DND-41 (cell line): ENCODE measurements at regions not wholly inside any gene's neighbourhood (a gene's known extent, or its start where the extent isn't known, plus 50 kb on each side); places are given as distances from the start of the nearest gene placed in this dataset.

Experiments
- ATAC-seq: fragments of 200-7000 bp; cut with Tn5 transposase; 3 replicates; pipeline ENCODE4 v1.9.1; 2021; ENCODE audit warnings: low read depth; ENCODE audit not compliant: insufficient read depth
- DNase-seq: peaks from one replicate; pipeline ENCODE4 v3.0.0-alpha.2; 2020
- H2AFZ ChIP-seq: 2 replicates; pipeline ENCODE4 v1.6.0; 2012; ENCODE audit warnings: low read depth, low read length
- H3K27ac ChIP-seq: 2 replicates; pipeline ENCODE4 v1.5.1; 2012; ENCODE audit warnings: low read length, inconsistent platforms
- H3K27me3 ChIP-seq: fragments of 200-600 bp; sonication (generic); 2 replicates; pipeline ENCODE4 v1.6.0; 2012; ENCODE audit warnings: low read length, mild to moderate bottlenecking, inconsistent platforms; ENCODE audit not compliant: insufficient read depth, poor library complexity
- H3K36me3 ChIP-seq: 2 replicates; pipeline ENCODE4 v1.5.1; 2012; ENCODE audit warnings: low read length, inconsistent platforms; ENCODE audit not compliant: insufficient read depth
- H3K4me1 ChIP-seq: 2 replicates; pipeline ENCODE4 v1.5.1; 2012; ENCODE audit warnings: mild to moderate bottlenecking, low read length; ENCODE audit not compliant: insufficient read depth
- H3K4me2 ChIP-seq: 2 replicates; pipeline ENCODE4 v1.6.0; 2012; ENCODE audit warnings: mild to moderate bottlenecking, moderate library complexity, low read length, inconsistent platforms; ENCODE audit not compliant: insufficient read depth
- H3K4me3 ChIP-seq, 2 experiments: fragments of 200-600 bp in 1 of 2; shearing (Covaris generic) in 1 of 2; 2 replicates each; pipeline ENCODE4 v1.5.1; 2012 to 2016; ENCODE audit warnings: inconsistent platforms in 2 of 2, low read length in 2 of 2, mild to moderate bottlenecking in 2 of 2, low read depth in 1 of 2, moderate library complexity in 1 of 2
- H3K79me2 ChIP-seq: 2 replicates; pipeline ENCODE4 v1.6.0; 2012; ENCODE audit warnings: low read length, inconsistent platforms; ENCODE audit not compliant: insufficient read depth
- H3K9ac ChIP-seq: 2 replicates; pipeline ENCODE4 v1.6.0; 2012; ENCODE audit warnings: low read depth, mild to moderate bottlenecking, inconsistent platforms, low read length, moderate library complexity
- H3K9me3 ChIP-seq: 2 replicates; pipeline ENCODE4 v1.5.1; 2012; ENCODE audit warnings: low read length, moderate library complexity, mild to moderate bottlenecking, inconsistent platforms; ENCODE audit not compliant: insufficient read depth, severe bottlenecking
- H4K20me1 ChIP-seq: 2 replicates; pipeline ENCODE4 v1.6.0; 2012; ENCODE audit warnings: low read length; ENCODE audit not compliant: insufficient read depth
- CTCF ChIP-seq: IDR thresholded peaks from 2 replicates; pipeline ENCODE4 v1.5.1; 2012; ENCODE audit warnings: borderline replicate concordance, low read length, moderate library complexity, mild to moderate bottlenecking; ENCODE audit not compliant: poor library complexity, severe bottlenecking; ENCODE audit errors: extremely low read depth
- EZH2 ChIP-seq: IDR thresholded peaks from 3 replicates; pipeline ENCODE4 v1.6.1; 2012; ENCODE audit warnings: borderline replicate concordance, low read depth, mild to moderate bottlenecking, moderate library complexity, low read length, inconsistent platforms; ENCODE audit not compliant: severe bottlenecking

DNA sequence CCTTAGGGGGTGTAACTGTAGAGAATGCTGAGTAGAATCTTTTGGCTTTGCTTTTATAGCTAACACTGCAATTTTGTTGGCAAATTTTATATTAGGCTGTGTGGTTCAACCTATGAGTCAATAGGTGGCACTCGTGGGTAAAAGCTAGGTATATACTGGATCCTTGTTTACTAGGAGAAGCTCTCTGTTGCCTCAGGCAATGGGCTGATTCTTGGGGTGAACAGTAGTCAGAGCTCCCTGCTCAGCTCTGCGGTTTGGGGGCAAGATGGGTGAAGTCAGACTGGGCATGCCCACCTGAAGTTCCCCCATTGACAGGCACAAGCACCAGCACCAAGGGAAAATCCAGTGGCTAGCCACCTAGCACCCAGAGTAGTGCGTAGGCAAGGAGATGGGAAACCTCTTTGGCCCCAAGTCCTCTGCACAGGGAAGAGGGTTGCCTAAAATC, 238.7 kb downstream of the FAM181B start:
- no peak overlapping the region for H3K4me2 ChIP-seq
- no peak overlapping the region for H3K27ac ChIP-seq
- H4K20me1 ChIP-seq, result no peaks in the 10 kb centered on the region
- H3K27me3 ChIP-seq, result no peaks in the 10 kb centered on the region
- H3K4me1 ChIP-seq, result no peaks in the 10 kb centered on the region
- H3K9me3 ChIP-seq, result no peaks in the 10 kb centered on the region
- H3K36me3 ChIP-seq, result no peaks in the 10 kb centered on the region
- no peak overlapping the region for H3K9ac ChIP-seq
- ATAC-seq (no peak), DNase-seq (no peak)
- no peaks in the 10 kb centered on the region for H3K79me2 ChIP-seq
- no peak overlapping the region for H2AFZ ChIP-seq
- no peak for TF ChIP-seq EZH2
- peak; percentile 24 for TF ChIP-seq CTCF
- no peak overlapping the region for H3K4me3 ChIP-seq

DNA sequence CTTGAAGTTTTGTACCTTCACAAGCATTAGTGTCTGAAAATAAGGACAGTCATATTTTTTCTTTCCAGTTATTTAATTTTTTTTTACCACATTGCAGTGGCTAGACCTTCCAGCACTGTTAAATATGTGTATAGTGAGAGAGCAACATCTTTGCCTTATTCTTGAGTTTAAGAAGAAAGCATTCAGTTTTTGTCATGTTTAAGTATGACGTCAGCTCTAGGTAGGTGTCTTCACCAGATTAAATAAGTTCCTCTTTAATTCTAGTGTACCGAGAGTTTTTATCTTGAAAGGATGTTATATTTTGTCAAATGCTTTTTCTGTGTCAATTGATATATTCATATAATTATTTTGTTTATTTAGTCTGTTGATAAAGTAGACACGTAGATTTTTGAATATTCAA, 258.8 kb downstream of the FAM181B start:
- no peak for TF ChIP-seq EZH2
- no peak for TF ChIP-seq CTCF
- no peak overlapping the region for H3K4me3 ChIP-seq
- no peaks in the 10 kb centered on the region for H3K27me3 ChIP-seq
- no peaks in the 10 kb centered on the region for H3K9me3 ChIP-seq
- no peak overlapping the region for H3K4me2 ChIP-seq
- no peaks in the 10 kb centered on the region for H4K20me1 ChIP-seq
- no peaks in the 10 kb centered on the region for H3K79me2 ChIP-seq
- no peak overlapping the region for H3K27ac ChIP-seq
- H3K9ac ChIP-seq, result no peak overlapping the region
- no peaks in the 10 kb centered on the region for H3K4me1 ChIP-seq
- DNase-seq (no peak), ATAC-seq (no peak)
- no peak overlapping the region for H2AFZ ChIP-seq
- H3K36me3 ChIP-seq, result no peaks in the 10 kb centered on the region

DNA sequence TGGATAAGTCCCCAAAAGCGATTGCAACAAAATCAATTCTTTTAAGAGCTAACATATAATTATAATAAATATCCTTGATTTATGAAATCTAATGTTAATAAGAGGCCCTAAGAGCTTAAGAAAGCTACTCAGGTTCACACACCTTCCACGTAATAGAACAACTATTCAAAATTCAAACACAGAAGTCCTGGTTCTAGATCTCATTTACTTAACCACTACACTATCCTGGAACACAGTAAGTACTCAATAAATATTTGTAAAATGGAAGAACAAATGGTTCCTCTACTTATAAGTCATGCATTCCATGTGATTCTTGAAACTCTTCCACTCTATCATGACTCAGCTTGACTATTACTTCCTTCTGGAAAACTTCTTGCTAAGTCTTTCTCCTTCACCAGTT, 268.2 kb downstream of the FAM181B start:
- no peaks in the 10 kb centered on the region for H3K36me3 ChIP-seq
- no peaks in the 10 kb centered on the region for H3K79me2 ChIP-seq
- H3K9ac ChIP-seq, result no peak overlapping the region
- no peak for TF ChIP-seq CTCF
- no peak for TF ChIP-seq EZH2
- no peaks in the 10 kb centered on the region for H3K4me1 ChIP-seq
- DNase-seq (no peak), ATAC-seq (no peak)
- H4K20me1 ChIP-seq, result no peaks in the 10 kb centered on the region
- no peak overlapping the region for H3K4me3 ChIP-seq
- H3K27ac ChIP-seq, result no peak overlapping the region
- no peaks in the 10 kb centered on the region for H3K9me3 ChIP-seq
- no peak overlapping the region for H3K4me2 ChIP-seq
- no peak overlapping the region for H2AFZ ChIP-seq
- no peaks in the 10 kb centered on the region for H3K27me3 ChIP-seq
